ENCODE measurements at regions not wholly inside any gene's neighbourhood (a gene's known extent, or its start where the extent isn't known, plus 50 kb on each side); places are given as distances from the start of the nearest gene placed in this dataset.

GRCh38 chr2:41399437-41400087 is 648.3 kb upstream of the PKDCC start:
- TF ChIP-seq REST (IDR thresholded peaks at IDR 0.05; ENCODE audit: insufficient read depth in 1 of 2, low read depth in 2 of 2, low read length in 2 of 2) (no peak), POLR2AphosphoS5 (IDR thresholded peaks at IDR 0.05; ENCODE audit: low read depth, low read length) (no peak), TAF1 (IDR thresholded peaks at IDR 0.05; ENCODE audit: borderline replicate concordance, insufficient read depth, low read length) (no peak), SIN3A (IDR thresholded peaks at IDR 0.05; ENCODE audit: borderline replicate concordance, insufficient read depth, low read length) (no peak), FOXP2 (optimal IDR thresholded peaks at IDR 0.05; ENCODE audit: borderline replicate concordance, extremely low read depth, extremely low read length, insufficient read depth) (no peak)

DNA sequence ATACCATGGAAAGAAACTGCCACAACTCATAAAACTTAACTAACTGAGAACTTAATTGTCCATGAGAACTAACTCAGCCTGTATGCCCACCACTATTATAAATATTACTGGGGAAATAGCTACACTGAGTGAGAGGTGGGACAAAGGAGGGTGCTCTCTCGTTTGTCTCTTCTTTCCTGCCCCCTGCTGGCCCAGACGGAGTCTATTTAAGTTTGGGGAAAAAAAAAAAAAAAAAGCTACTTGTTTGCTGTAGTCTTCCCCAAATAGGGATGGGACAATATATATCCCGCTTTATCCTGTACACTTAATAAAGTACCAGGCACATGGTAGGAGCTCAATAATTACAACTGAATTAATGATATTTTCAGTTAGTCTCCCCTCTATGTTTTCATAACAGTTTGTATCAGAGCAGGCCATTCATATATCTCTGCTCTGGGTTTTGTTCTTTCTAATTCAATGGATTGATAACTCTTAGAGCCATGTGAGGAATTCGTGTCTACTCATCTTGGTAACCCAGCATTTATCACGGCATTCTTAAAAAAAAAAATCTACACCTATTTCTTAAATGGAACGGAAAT is 647.6 kb upstream of the PKDCC start:
- TF ChIP-seq FOXP2 (optimal IDR thresholded peaks at IDR 0.05; ENCODE audit: borderline replicate concordance, extremely low read depth, extremely low read length, insufficient read depth) (no peak), TAF1 (IDR thresholded peaks at IDR 0.05; ENCODE audit: borderline replicate concordance, insufficient read depth, low read length) (no peak), REST (IDR thresholded peaks at IDR 0.05; ENCODE audit: insufficient read depth in 1 of 2, low read depth in 2 of 2, low read length in 2 of 2) (no peak), SIN3A (IDR thresholded peaks at IDR 0.05; ENCODE audit: borderline replicate concordance, insufficient read depth, low read length) (no peak), POLR2AphosphoS5 (IDR thresholded peaks at IDR 0.05; ENCODE audit: low read depth, low read length) (no peak)

DNA sequence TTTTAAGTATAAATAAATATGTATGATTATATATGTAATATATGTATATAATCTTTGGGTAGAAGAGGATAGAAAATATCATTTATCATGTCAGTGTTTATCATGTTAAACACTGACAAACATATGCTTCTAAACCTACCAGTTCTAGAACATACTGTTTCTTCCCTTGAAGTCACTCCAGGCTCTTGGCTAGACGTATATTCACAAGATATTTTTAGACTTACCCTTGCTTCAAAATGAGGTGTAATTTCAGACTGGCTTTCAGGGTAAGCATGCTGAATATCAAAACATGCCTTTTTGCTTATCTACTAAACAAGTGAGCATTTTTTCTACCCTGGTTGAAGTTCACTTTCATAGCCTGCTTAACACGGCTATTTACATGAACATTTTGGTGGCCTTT is 642.4 kb upstream of the PKDCC start:
- no peak for TF ChIP-seq REST (IDR thresholded peaks at IDR 0.05; ENCODE audit: insufficient read depth in 1 of 2, low read depth in 2 of 2, low read length in 2 of 2)
- no peak for TF ChIP-seq FOXP2 (optimal IDR thresholded peaks at IDR 0.05; ENCODE audit: borderline replicate concordance, extremely low read depth, extremely low read length, insufficient read depth)
- TF ChIP-seq SIN3A (IDR thresholded peaks at IDR 0.05; ENCODE audit: borderline replicate concordance, insufficient read depth, low read length): no peak
- no peak for TF ChIP-seq POLR2AphosphoS5 (IDR thresholded peaks at IDR 0.05; ENCODE audit: low read depth, low read length)
- no peak for TF ChIP-seq TAF1 (IDR thresholded peaks at IDR 0.05; ENCODE audit: borderline replicate concordance, insufficient read depth, low read length)

- TF ChIP-seq REST (IDR thresholded peaks at IDR 0.05; ENCODE audit: insufficient read depth in 1 of 2, low read depth in 2 of 2, low read length in 2 of 2) (no peak), TAF1 (IDR thresholded peaks at IDR 0.05; ENCODE audit: borderline replicate concordance, insufficient read depth, low read length) (no peak), SIN3A (IDR thresholded peaks at IDR 0.05; ENCODE audit: borderline replicate concordance, insufficient read depth, low read length) (no peak), POLR2AphosphoS5 (IDR thresholded peaks at IDR 0.05; ENCODE audit: low read depth, low read length) (no peak), FOXP2 (optimal IDR thresholded peaks at IDR 0.05; ENCODE audit: borderline replicate concordance, extremely low read depth, extremely low read length, insufficient read depth) (no peak)
Measured at GRCh38 chr2:41409328-41409727, 638.5 kb upstream of the PKDCC start.
